ENCODE measurements at regions not wholly inside any gene's neighbourhood (a gene's known extent, or its start where the extent isn't known, plus 50 kb on each side); places are given as distances from the start of the nearest gene placed in this dataset.

GRCh38 chr18:68220458-68220857 lies 494.4 kb downstream of the TMX3 start:
- no peaks in the 10 kb centered on the region for H3K9me3 ChIP-seq
- intact Hi-C loops (cut with DNase I) = no loop called here
- 87 to 95% (median 94%) methylated on average over 2 of the region's 2 CpGs for WGBS, 3 donors
- no peaks in the 10 kb centered on the region for H3K27me3 ChIP-seq
- H3K4me3 ChIP-seq = no peak overlapping the region
- H3K36me3 ChIP-seq = no peaks in the 10 kb centered on the region
- no peak for TF ChIP-seq EP300 (IDR thresholded peaks at IDR 0.05)
- TF ChIP-seq POLR2A (IDR thresholded peaks at IDR 0.05) = no peak
- no peak for TF ChIP-seq CTCF (IDR thresholded peaks at IDR 0.05)
- H3K27ac ChIP-seq = no peak overlapping the region
- no peaks in the 10 kb centered on the region for H3K4me1 ChIP-seq (ENCODE audit: insufficient read depth)
- DNase-seq = no peak

GRCh38 chr18:68219872-68220271 lies 495.0 kb downstream of the TMX3 start:
- Histone ChIP-seq H3K27ac (no peak overlapping the region), H3K4me1 (ENCODE audit: insufficient read depth) (no peaks in the 10 kb centered on the region), H3K4me3 (no peak overlapping the region), H3K36me3 (no peaks in the 10 kb centered on the region), H3K9me3 (no peaks in the 10 kb centered on the region), H3K27me3 (no peaks in the 10 kb centered on the region)
- no peak for TF ChIP-seq EP300 (IDR thresholded peaks at IDR 0.05)
- TF ChIP-seq POLR2A (IDR thresholded peaks at IDR 0.05) = no peak
- TF ChIP-seq CTCF (IDR thresholded peaks at IDR 0.05) = no peak
- no peak for DNase-seq
- intact Hi-C loops (cut with DNase I) = no loop called here

- H3K36me3 ChIP-seq = no peaks in the 10 kb centered on the region
- TF ChIP-seq POLR2A (IDR thresholded peaks at IDR 0.05) = no peak
- TF ChIP-seq EP300 (IDR thresholded peaks at IDR 0.05) = no peak
- no peak for TF ChIP-seq CTCF (IDR thresholded peaks at IDR 0.05)
- WGBS, 3 donors = 24 to 35% (median 31%) methylated on average over 2 of the region's 2 CpGs
- H3K4me3 ChIP-seq = no peak overlapping the region
- no peak for DNase-seq
- H3K27me3 ChIP-seq = no peaks in the 10 kb centered on the region
- H3K27ac ChIP-seq = no peak overlapping the region
- intact Hi-C loops (cut with DNase I) = no loop called here
- H3K4me1 ChIP-seq (ENCODE audit: insufficient read depth) = no peaks in the 10 kb centered on the region
- no peaks in the 10 kb centered on the region for H3K9me3 ChIP-seq
Observed at GRCh38 chr18:68219274-68219673, 495.6 kb downstream of the TMX3 start.

- H3K4me3 ChIP-seq = no peak overlapping the region
- H3K27ac ChIP-seq = no peak overlapping the region
- WGBS, 3 donors = 80 to 83% (median 81%) methylated on average over 4 of the region's 4 CpGs
- H3K4me1 ChIP-seq (ENCODE audit: insufficient read depth) = no peaks in the 10 kb centered on the region
- intact Hi-C loops (cut with DNase I) = no loop called here
- H3K27me3 ChIP-seq = no peaks in the 10 kb centered on the region
- no peak for TF ChIP-seq CTCF (IDR thresholded peaks at IDR 0.05)
- no peak for TF ChIP-seq POLR2A (IDR thresholded peaks at IDR 0.05)
- no peak for TF ChIP-seq EP300 (IDR thresholded peaks at IDR 0.05)
- DNase-seq = no peak
- H3K36me3 ChIP-seq = no peaks in the 10 kb centered on the region
- no peaks in the 10 kb centered on the region for H3K9me3 ChIP-seq
Observed at GRCh38 chr18:68215931-68216330, 499.0 kb downstream of the TMX3 start.

- no peaks in the 10 kb centered on the region for H3K4me1 ChIP-seq (ENCODE audit: insufficient read depth)
- H3K36me3 ChIP-seq = no peaks in the 10 kb centered on the region
- DNase-seq = no peak
- 53 to 59% (median 59%) methylated on average over 5 of the region's 5 CpGs for WGBS, 3 donors
- no peaks in the 10 kb centered on the region for H3K9me3 ChIP-seq
- no peak overlapping the region for H3K27ac ChIP-seq
- intact Hi-C loops (cut with DNase I) = no loop called here
- no peak overlapping the region for H3K4me3 ChIP-seq
- no peak for TF ChIP-seq EP300 (IDR thresholded peaks at IDR 0.05)
- TF ChIP-seq CTCF (IDR thresholded peaks at IDR 0.05) = no peak
- no peak for TF ChIP-seq POLR2A (IDR thresholded peaks at IDR 0.05)
- no peaks in the 10 kb centered on the region for H3K27me3 ChIP-seq
Observed at GRCh38 chr18:68186039-68186438, 528.9 kb downstream of the TMX3 start.

All from ovary (tissue), 7 donors.